GM04503 (cell line): ENCODE measurements at regions not wholly inside any gene's neighbourhood (a gene's known extent, or its start where the extent isn't known, plus 50 kb on each side); places are given as distances from the start of the nearest gene placed in this dataset.
A peak's percentile ranks its signal among the peaks of the same experiment; 100 is the strongest.

Experiments used
- DNase-seq: peaks from one replicate; pipeline ENCODE4 v3.0.0-alpha.2; 2012; ENCODE audit warnings: low read depth

DNA sequence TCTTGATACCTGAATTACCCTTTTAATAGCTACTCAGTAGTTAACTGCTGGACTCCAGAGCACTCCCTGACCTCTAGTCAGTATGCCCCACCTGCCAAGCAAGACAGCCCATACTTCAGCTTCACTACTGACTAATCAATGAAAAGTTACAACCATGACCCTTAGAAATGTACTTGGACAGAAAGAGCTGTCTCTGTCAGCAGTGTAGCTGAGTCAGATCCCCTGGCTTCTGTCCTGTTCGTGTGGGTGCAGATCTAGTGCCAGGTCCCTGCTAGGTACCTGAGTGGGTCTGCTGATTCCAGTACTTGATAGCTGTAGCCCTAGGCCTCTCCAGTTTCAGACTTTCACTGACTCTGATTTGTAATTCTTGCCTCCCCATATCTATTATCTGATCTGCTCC is 265.8 kb upstream of the POU2AF2 start:
- DNase-seq, result no peak

DNA sequence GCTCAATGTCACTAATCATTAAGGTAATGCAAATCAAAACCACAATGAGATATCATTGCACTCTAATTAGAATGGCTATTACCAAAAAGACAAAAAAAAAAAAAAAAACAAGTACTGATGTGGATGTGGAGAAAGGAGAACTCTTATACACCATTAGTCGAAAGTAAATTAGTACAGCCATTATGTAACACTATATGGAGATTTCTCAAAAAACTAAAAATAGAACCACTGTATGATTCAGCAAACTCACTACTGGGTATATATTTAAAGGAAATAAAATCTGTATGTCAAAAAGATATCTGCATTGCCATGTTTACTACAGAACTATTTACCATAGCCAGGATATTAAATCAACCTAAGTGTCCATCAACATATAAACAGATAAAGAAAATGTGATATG is 265.4 kb upstream of the ARHGAP20 start:
- no peak for DNase-seq

DNA sequence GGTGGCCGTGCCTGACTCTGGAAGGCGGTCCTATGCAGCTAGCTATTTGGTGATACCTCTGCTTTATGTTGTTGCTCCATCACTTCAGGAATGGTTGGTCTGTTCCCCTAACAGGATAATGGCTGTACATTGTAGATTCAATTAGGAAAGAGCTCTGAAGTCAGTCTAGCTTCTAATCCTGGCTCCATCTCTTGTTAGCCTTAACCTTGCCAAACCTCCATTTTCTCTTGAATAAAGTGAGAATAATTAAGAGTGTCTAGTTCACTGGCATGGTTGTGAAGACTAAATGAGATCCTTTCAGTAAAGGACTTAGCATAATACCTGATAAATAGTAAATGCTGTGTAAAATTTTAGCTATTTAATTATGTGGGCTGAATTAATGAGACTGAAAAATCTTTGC is 262.5 kb upstream of the ARHGAP20 start:
- no peak for DNase-seq

DNA sequence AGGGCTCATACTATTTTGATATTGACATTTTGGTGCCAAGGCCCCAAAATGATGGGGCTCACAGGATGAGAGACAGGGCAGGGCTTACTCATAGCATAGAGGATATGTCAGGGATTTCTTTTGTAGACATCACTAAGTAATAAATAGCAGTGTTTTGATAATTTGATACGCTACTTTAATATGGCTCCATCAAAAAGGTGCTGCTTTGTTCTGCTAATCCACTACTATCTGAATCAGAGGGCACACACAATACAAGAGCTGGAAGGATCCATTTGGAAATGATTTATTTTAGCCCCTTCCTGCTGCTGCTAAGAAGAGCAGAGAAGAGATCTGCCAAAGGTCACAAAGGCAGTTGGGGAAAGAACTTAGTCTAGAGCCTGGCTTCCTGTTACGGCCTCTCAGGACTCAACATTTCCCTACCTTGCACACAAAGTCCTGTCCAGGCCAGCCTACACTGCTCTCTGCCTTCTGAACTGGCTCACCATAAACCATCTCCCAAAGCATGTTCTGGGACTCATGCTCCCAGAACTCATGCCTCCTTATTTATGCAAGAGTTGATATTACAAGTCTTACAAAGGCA is 261.3 kb upstream of the ARHGAP20 start:
- DNase-seq, result no peak

DNA sequence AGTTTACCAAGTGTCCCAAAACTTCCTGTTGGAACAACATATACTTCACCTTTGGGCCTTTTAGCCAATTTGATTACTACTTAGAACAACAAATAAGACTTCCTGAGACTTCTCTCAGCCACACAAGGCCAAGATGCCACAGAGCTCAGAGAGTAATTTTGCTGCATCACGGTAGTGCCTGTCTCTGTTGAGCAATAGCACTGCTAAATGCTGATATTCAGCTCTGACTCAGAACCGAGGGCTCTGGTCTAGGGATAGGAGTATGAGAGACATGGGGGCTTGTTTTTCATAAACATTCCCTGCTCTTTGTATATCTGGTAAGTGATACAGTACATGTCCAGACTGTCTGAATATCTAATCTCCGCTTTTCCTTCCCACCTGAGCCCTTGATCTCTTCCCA is 260.4 kb upstream of the ARHGAP20 start:
- DNase-seq, result peak; percentile 31

DNA sequence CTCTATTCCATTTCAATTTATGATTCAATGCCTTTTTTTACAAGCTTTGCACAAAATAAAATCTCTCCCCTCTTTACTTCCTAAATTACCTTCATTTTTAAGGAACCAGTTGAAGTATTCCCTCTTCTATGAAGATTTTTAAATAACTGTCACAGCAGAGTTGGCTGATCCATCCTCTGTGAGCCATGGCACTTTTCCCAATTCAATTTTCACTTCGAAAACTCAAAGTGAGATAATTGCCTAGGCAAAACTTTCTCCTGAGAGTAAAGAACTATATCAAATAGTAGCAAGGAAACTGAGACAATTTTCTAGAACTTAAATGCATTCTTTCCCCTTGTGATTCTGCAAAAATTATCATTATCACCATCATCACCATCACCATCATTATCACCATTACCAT is 259.9 kb upstream of the ARHGAP20 start:
- no peak for DNase-seq

DNA sequence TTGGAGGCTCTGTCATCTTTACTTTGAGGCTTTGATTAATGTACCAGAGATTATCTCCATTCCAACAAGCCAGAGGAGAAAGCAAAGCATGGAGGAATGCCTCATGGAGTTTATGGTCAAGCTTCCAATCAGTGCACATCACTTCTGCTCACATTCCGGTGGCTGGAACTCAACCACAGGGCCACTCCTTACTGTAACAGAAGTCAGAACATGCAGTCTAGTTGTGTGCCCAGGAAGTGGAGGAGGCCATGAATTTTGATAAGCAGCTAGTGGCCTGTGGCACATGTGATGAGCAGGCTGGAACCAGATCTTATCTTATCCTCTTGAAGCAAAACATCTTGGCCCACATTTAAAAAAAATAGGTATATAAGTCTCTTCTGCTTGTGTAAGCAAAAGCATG is 258.9 kb upstream of the ARHGAP20 start:
- peak; percentile 42 for DNase-seq

DNA sequence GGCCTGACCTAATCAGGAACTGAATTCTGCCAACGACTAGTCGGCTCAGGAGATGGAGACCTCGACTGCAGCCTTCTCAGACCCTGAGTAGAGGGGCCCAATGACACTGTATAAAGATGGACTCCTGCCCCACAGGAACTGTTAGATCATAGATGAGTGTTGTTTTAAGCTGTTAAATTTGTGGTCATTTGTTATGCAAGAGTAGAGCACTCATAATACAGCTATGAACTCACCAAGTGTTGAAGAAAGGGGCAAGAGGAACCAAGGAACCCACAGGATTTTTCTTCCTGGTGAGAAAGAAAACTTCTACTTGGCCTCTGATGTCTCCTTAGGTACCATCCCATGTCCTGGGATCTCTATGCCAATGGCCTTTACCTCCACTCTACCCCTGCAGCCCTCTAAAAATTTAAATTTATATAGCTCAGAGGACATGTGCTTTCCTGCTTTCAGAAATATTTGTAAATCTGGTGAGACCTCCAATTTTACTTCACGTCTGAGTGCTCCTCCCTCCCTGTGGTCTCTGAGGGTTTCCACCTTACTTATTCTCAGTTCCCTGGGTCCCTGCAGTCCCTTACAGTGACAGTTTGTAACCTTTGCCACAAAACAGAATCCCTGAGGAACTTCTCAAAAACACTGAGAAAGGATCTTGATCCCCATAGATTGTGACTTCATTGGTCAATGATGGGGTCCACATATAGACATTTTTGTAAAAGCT is 256.3 kb upstream of the ARHGAP20 start:
- peak; percentile 10 for DNase-seq

DNA sequence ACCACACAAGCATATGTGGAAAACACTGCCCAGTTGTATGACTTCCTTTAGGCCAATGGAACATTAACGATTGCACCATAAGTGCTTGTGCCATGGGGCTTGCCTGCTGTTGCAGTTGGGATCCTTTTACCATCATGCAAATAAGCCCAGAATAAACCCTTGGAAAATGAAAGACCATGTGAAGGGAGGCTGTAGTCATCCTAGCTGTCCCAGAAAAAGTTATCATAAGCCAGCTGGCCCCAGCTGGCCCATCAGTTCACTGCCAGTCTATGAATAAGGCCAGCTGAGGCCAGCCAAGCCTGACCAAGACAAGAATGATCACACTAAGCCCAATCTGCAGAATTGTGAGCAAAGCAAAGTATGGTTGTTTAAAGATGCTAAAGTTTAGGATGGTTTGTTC is 253.9 kb upstream of the ARHGAP20 start:
- no peak for DNase-seq

DNA sequence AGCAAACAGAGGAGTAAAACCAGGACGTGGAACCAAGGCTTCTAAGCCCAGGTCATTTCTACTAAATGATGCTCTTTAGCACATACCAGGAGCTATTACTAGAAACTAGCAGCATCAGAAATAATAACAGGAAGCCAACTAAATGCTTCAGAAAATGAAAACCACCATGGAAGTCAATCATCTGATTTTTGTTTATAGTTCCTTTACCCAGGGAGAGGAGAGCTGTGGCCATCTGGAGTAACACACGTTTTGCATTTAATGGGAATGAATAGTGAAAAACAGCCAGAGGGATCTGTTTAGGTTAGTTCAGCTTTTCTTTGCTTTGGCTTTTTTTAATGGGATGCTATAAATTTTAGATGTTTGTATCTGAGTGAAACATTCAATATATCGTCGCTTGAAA is 250.7 kb upstream of the ARHGAP20 start:
- no peak for DNase-seq

DNA sequence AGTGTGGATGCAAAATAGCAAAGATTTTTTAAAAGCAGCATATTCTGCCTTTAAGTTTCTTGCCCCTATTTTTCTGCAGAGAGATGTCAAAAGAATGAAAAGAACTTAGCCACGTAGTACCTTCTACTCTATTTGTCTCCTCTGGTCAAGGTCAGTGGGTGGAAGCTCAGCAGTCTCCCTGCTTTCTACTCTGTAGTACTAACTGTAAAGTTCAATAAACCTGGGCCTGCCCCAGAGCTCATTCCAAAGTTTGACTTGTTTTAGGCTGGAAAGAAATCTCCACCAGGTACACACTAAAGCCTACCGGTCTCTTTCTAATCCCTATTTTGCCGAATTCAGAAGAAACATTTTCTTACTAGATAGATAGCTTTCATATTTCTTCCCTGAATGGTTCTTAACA is 247.9 kb upstream of the ARHGAP20 start:
- DNase-seq, result no peak

DNA sequence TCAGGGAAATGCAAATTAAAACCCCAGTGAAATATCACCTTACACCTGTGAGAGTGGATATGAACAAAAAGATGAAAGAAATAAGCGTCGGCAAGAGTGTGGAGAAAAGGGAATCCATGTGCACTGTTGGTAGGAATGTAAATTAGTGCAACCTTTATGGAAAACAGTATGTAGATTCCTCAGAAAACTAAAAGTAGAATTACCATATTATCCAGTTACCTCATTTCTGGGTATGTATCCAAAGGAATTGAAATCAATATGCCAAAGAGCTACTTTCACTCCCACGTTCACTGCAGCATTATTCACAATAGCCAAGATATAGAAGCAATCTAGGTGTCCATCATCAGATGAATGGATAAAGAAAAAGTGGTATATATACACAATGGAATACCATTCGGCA is 246.0 kb upstream of the ARHGAP20 start:
- no peak for DNase-seq

DNA sequence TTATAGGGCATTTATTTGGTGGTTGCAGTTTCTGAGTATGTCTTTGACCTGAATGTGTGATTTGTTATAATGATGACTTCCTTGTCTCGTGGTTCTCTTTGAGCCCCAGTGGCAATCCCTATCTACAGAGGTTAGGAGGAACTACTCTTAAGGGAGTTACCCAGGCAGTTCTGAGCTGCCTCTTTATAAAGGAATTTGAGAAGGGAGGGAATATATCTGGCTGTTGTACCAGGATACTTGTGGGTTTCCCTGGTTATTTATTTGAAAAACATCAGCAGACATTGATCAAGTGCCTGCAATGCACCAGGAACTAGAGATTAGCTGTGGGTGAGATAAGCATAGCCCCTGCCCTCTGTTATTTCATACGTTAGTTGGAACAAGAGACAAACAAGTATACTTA is 243.5 kb upstream of the ARHGAP20 start:
- no peak for DNase-seq

DNA sequence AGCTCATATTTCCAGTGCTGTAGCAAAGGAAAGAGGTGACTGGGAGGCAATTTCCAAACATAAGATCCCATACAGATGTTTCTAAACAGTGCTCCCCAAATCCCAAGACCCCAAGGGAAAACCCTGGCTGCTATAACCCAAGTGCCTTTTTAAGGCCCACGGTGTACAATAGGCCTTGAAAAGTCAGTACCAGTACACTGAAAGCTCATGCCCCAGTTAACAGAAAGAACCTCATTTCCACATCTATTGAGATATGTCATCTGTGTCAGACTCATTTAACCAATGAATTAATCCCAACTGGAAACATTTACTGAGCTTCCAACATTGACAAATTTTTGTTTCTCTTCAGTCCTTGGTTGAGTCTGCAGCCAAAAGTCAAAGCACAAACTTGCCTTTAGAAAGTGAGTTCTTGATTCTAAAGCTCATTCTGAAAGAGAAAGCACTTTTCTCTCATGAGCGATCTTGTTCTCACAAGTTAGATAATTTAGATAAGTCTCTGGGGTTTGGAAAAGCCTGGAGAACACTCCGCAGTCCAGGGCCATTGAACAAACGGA is 239.8 kb upstream of the ARHGAP20 start:
- DNase-seq, result no peak

DNA sequence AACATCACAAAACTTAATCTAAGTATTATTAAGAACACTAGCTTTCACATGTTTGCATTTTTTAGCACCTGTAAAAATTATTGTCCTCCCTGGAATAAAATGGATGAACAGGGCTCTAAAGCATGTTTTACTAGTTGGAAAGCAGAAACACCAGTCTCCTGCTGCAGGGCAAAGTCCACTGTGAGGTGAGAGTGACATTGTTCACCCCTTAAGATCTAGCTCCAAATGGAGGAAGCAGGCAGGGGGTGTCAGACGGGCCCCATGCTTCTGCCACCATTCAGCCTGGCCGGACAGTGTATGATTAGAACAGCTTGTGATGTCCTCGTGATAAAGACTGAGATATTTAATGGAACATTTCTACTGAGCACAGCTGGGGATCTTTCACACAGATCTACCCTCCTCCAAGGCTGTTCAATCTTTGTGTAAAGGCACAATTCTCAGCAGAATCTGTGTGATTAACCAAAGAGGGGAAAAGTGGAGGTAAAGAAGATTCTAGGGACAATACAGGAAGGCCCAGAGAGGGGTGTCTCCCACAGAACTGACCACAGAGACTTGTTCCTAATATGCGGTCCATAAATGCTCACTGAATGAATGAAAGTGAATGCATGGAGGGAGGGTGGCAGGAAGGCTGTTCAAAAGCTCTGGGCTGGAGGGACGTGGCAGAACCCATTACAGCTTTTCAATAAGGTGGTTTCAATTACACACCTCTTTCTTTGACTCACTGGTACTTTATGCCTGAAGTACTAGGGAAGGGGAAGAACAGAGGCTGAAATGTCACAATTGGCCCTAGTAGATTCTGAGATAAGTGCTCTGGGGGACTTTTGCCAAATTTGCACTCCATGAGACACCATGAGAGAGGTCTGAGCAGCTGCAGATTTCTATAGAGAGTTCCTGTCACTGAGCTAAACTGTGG is 239.1 kb upstream of the ARHGAP20 start:
- DNase-seq, result no peak

DNA sequence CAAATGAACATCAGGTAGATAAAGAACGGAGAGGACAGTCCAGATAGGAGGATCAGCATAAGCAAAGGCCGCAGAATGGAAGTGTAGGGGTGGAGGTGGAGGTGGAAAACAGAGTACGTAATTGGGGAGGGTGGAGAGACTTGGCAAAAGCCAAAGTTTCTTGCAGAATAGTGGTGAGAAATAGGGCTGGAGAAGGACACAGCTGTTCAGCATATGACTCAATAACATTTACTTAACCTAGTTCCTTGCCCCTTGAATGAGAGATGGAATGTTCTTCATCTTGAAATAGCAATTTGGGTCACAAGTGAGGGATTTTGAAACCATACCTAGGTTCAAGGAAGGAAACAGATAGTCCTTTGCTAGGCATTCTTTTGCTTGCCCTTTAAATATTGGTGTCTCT is 235.9 kb upstream of the ARHGAP20 start:
- DNase-seq, result no peak

DNA sequence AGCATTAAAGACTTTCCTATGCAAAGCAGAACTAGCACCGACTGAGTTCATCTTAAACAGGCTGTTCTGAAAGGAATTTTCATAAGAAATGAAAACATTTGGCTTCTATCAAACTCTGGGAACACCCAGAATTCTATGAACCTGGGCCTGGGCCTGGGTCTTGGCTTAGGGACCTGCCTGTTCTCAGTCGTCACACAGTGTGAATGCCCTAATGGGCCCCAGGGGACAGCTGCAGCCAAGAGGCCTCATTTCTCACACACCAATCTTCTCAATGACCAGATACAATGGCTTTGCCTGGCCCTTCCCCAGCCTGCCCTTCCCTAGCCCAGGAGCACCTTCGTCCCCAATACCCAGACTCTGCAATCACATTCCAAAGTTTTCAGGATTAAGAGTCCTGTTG is 234.9 kb upstream of the ARHGAP20 start:
- no peak for DNase-seq

DNA sequence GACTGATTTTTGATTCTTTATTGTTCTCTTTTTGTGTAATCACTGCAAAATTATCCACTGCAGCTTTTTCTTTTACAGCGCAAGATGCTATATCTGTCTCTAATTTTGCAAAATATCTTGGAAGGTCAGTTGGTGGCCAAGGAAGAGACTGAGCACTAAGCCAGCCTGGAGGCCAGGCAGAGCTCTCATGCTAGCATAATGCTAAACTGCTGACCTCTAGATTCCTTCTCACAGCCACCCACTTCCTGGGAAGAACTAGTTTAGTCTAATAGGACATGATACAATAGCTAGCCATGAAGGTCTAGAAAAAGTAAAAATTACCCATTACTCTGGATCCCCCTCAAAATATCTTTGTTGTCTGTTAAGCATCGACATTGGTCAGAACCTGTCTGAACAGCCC is 227.2 kb upstream of the ARHGAP20 start:
- DNase-seq, result no peak

DNA sequence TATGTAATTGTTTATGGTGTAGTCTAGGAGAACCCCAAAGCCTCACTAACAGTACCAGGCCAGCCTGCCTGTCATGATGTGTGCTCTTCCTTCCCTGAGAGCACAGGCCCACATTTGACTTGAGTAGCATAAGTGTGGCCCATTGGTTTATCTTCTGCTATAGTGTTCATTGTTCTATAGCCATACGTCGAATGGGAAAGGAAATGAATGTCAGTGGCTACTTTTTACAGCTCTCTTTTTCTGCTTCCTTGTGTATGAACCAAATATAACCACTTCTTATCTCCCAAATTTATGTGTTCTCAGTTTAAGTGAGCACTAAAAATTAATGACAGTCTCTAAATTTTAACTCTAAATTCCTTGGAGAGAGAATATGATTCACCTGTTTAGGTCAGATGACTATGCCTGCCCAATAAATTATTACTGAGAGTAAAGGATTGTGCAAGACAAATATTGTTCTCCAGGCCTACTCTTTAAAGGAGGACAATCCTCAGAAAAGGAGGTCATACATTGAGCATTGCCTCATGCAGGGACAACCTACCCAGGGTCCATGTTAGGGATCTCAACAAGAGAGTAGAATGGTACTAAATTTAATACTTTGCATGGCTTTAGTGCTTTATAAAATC is 222.9 kb upstream of the ARHGAP20 start:
- DNase-seq, result no peak

DNA sequence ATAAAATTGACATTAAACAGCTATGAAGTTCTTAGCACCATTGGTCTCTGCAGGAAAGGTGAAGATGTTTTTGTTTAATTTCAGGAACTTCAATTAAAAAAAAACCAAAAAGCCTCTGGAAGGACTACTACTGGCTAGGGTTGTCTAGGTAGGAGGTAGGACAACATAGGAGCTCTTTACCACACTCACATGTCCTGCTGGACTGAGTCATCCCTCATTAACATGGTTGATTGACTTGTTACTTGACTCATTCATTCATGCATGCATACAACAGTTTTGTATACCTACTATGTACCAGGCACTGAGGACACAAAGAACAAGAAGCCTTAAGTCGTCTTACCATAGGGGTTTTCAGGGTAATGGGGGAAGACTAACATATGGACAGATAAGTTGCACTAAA is 216.9 kb upstream of the ARHGAP20 start:
- no peak for DNase-seq

DNA sequence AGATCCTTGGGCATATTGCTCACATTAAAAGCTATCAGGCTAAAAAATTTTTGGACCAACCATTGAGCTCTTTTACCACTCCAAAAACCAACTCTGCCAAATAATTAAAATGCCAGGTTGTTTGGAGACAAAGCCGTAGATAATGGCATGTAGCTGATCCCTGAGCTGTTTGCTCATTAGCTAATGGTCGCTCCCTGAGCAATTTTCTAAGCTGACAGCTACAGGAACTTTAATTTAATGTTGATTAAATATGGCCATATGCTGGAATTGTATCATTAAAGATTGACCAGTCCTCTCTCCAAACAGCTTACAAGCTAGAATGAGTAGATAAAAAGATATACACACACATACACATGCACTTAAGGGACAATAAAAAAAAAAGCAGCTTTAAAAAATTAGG is 216.2 kb upstream of the ARHGAP20 start:
- no peak for DNase-seq

DNA sequence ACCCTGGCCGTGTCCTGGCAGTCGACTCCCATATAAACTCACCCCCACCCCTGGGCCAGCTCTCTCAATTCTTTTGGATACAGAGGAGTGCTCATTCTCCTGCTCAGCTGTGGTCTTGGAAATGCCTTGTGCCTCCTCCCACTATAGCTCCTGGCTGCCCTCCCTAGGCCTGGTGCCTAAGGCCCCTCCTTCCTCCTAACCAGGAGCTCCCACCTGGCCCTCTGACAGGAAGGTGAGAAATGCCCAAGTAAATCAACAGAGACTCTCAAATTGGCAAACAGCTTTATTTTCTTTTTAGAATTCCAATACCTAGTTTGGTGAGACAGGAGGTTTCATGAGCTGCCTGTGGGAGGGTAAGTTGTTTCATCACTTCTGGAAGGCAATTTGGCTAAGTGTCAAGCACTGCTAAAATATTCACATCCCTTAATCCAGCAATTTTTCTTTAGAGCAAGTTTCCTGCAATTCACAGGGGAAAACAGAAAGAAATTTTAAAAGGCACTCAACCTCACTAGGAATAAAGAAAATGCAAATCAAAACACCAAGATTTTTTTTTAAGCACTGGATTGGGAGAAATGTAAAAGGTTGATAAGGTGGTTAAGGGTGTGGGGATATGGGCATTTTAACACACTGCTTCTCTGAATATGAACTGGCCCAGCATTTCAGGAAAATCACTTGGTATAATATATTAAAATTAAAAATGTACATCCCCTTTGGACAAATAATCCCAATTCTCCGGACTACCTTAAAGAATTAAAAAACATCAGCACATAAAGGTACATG is 209.7 kb upstream of the ARHGAP20 start:
- DNase-seq, result no peak
